SK-N-SH treated with all-trans-retinoic acid at 6 μM for 48 hours (cell line): ENCODE measurements at regions not wholly inside any gene's neighbourhood (a gene's known extent, or its start where the extent isn't known, plus 50 kb on each side); places are given as distances from the start of the nearest gene placed in this dataset.

Source experiments
- ATAC-seq: fragments of 200-7000 bp; cut with Tn5 transposase; 3 replicates; pipeline ENCODE4 v1.9.1; 2020; ENCODE audit warnings: mild to moderate bottlenecking, moderate library complexity
- ARNTL ChIP-seq: fragments of 450-650 bp; formaldehyde crosslinking; IDR thresholded peaks from 2 replicates; pipeline ENCODE4 v1.5.0; 2020; ENCODE audit warnings: low read depth, mild to moderate bottlenecking, moderate library complexity, borderline replicate concordance
- BACH2 ChIP-seq: fragments of 250-450 bp; sonication (Bioruptor Pico); IDR thresholded peaks from 2 replicates; pipeline ENCODE4 v1.9.0; 2021; ENCODE audit warnings: mild to moderate bottlenecking, borderline replicate concordance
- CSDC2 ChIP-seq: fragments of 250-450 bp; sonication (Bioruptor Pico); IDR thresholded peaks from 2 replicates; pipeline ENCODE4 v1.5.0; 2020; ENCODE audit warnings: mild to moderate bottlenecking, moderate library complexity
- ESRRG ChIP-seq: fragments of 250-450 bp; sonication (Bioruptor Pico); IDR thresholded peaks from 2 replicates; pipeline ENCODE4 v1.6.1; 2021; ENCODE audit warnings: mild to moderate bottlenecking
- GLIS3 ChIP-seq: fragments of 250-450 bp; sonication (Bioruptor Pico); IDR thresholded peaks from 2 replicates; pipeline ENCODE4 v1.5.0; 2020; ENCODE audit warnings: mild to moderate bottlenecking, moderate library complexity
- ISL1 ChIP-seq: fragments of 250-450 bp; sonication (Bioruptor Pico); IDR thresholded peaks from 2 replicates; pipeline ENCODE4 v2.1.2; 2022; ENCODE audit warnings: mild to moderate bottlenecking, moderate library complexity
- OSR1 ChIP-seq: fragments of 250-450 bp; sonication (Bioruptor Pico); IDR thresholded peaks from 2 replicates; pipeline ENCODE4 v1.8.0; 2022; ENCODE audit warnings: moderate library complexity, mild to moderate bottlenecking, inconsistent platforms
- PPARA ChIP-seq: fragments of 250-450 bp; sonication (Bioruptor Pico); IDR thresholded peaks from 2 replicates; pipeline ENCODE4 v1.5.0; 2020; ENCODE audit warnings: mild to moderate bottlenecking, borderline replicate concordance
- RARB ChIP-seq: fragments of 250-450 bp; sonication (Bioruptor Pico); IDR thresholded peaks from 2 replicates; pipeline ENCODE4 v1.8.0; 2021; ENCODE audit warnings: mild to moderate bottlenecking, moderate library complexity
- SNAI2 ChIP-seq: fragments of 250-450 bp; sonication (Bioruptor Pico); IDR thresholded peaks from 2 replicates; pipeline ENCODE4 v1.5.0; 2020; ENCODE audit warnings: mild to moderate bottlenecking, moderate library complexity
- TCF4 ChIP-seq: fragments of 250-450 bp; sonication (Bioruptor Pico); IDR thresholded peaks from 2 replicates; pipeline ENCODE4 v1.8.0; 2021; ENCODE audit warnings: mild to moderate bottlenecking, moderate library complexity, borderline replicate concordance
- TOX ChIP-seq: fragments of 250-450 bp; sonication (Bioruptor Pico); IDR thresholded peaks from 2 replicates; pipeline ENCODE4 v1.8.0; 2021; ENCODE audit warnings: mild to moderate bottlenecking, moderate library complexity, borderline replicate concordance
- ZC3H10 ChIP-seq: fragments of 250-450 bp; sonication (Bioruptor Pico); IDR thresholded peaks from 2 replicates; pipeline ENCODE4 v1.5.1; 2021; ENCODE audit warnings: mild to moderate bottlenecking, moderate library complexity
- ZFP3 ChIP-seq: fragments of 250-450 bp; sonication (Bioruptor Pico); IDR thresholded peaks from 2 replicates; pipeline ENCODE4 v1.5.0; 2020; ENCODE audit warnings: mild to moderate bottlenecking, moderate library complexity
- ZFP30 ChIP-seq: fragments of 450-650 bp; formaldehyde crosslinking; IDR thresholded peaks from 2 replicates; pipeline ENCODE4 v1.5.0; 2022; ENCODE audit warnings: mild to moderate bottlenecking, moderate library complexity
- ZNF565 ChIP-seq: fragments of 450-650 bp; formaldehyde crosslinking; conservative IDR thresholded peaks from 2 replicates; pipeline ENCODE4 v1.5.0; 2020; ENCODE audit warnings: low read depth, mild to moderate bottlenecking, moderate library complexity
- ZNF70 ChIP-seq: fragments of 450-650 bp; formaldehyde crosslinking; IDR thresholded peaks from 2 replicates; pipeline ENCODE4 v1.5.0; 2020; ENCODE audit warnings: mild to moderate bottlenecking, moderate library complexity
- ZNF8 ChIP-seq: fragments of 450-650 bp; formaldehyde crosslinking; IDR thresholded peaks from 2 replicates; pipeline ENCODE4 v1.5.0; 2020; ENCODE audit warnings: mild to moderate bottlenecking, moderate library complexity
- TF ChIP-seq, protein P1 (sequence below): fragments of 250-450 bp; sonication (Bioruptor Pico); IDR thresholded peaks from 2 replicates; pipeline ENCODE4 v1.5.1; 2020; ENCODE audit warnings: low read depth, mild to moderate bottlenecking, moderate library complexity
- TF ChIP-seq, protein P2 (sequence below): fragments of 250-450 bp; sonication (Bioruptor Pico); IDR thresholded peaks from 2 replicates; pipeline ENCODE4 v1.5.1; 2021; ENCODE audit warnings: mild to moderate bottlenecking, moderate library complexity
- TF ChIP-seq, protein P3 (sequence below): fragments of 250-450 bp; sonication (Bioruptor Pico); IDR thresholded peaks from 2 replicates; pipeline ENCODE4 v1.8.0; 2020; ENCODE audit warnings: mild to moderate bottlenecking, moderate library complexity, borderline replicate concordance
- TF ChIP-seq, protein P4 (sequence below): fragments of 250-450 bp; sonication (Bioruptor Pico); IDR thresholded peaks from 2 replicates; pipeline ENCODE4 v1.5.0; 2020; ENCODE audit warnings: mild to moderate bottlenecking, moderate library complexity

DNA sequence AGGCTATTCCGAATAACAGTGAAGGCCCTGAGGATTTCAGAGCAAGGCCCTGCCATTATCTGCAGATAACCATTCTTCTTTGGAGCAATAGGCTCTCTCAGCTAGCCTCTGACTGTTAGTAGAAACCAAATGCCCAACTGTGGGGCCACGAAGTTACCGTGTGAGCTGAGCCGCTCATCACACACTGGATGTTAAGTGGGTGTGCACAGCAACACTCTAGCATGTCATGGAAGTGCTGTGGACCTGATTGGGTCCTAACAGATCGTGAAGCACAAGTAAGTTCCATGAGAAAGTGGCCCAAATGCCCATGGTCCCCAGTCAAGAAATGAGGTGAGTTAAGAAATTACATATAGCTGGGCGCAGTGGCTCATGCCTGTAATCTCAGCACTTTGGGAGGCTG is 190.4 kb downstream of the ALG10 start (continued):
- TF ChIP-seq ESRRG (CRISPR knock-in tag) (no peak), CSDC2 (CRISPR knock-in tag) (no peak), ARNTL (CRISPR knock-in tag) (no peak), ZC3H10 (CRISPR knock-in tag) (no peak), RARB (CRISPR knock-in tag) (no peak), GLIS3 (CRISPR knock-in tag) (no peak), ISL1 (CRISPR knock-in tag) (no peak), TCF4 (CRISPR knock-in tag) (no peak), BACH2 (CRISPR knock-in tag) (no peak)
- TF ChIP-seq, all 23 proteins: peak for 0

DNA sequence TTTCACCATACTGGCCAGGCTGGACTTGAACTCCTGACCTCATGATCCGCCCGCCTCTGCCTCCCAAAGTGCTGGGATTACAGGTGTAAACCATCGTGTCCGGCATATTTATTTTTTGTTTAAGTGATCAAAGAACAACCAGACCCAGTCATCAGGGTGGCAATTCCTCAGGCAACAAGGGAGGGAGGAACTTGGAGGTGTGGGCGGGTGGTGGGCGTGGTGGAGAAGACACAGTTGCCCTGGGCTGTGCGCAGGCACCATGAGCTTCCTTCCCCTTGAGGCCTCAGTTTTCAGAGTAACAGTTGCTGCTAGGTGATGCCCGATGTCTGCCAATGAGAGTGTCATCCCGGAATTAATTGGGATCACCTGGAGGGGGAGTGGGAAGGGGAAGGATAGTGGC is 191.7 kb downstream of the ALG10 start:
- no peak for ATAC-seq
- TF ChIP-seq ARNTL (CRISPR knock-in tag) (no peak), ZNF565 (CRISPR knock-in tag) (no peak), CSDC2 (CRISPR knock-in tag) (no peak), TCF4 (CRISPR knock-in tag) (no peak), ZC3H10 (CRISPR knock-in tag) (no peak), TOX (CRISPR knock-in tag) (no peak), RARB (CRISPR knock-in tag) (no peak), OSR1 (CRISPR knock-in tag) (no peak), SNAI2 (no peak), ZFP3 (CRISPR knock-in tag) (no peak), ZFP30 (CRISPR knock-in tag) (no peak), GLIS3 (CRISPR knock-in tag) (no peak), ZNF70 (CRISPR knock-in tag) (no peak), ISL1 (CRISPR knock-in tag) (no peak), PPARA (CRISPR knock-in tag) (no peak), ZNF8 (CRISPR knock-in tag) (no peak)
- TF ChIP-seq, protein P1, sequence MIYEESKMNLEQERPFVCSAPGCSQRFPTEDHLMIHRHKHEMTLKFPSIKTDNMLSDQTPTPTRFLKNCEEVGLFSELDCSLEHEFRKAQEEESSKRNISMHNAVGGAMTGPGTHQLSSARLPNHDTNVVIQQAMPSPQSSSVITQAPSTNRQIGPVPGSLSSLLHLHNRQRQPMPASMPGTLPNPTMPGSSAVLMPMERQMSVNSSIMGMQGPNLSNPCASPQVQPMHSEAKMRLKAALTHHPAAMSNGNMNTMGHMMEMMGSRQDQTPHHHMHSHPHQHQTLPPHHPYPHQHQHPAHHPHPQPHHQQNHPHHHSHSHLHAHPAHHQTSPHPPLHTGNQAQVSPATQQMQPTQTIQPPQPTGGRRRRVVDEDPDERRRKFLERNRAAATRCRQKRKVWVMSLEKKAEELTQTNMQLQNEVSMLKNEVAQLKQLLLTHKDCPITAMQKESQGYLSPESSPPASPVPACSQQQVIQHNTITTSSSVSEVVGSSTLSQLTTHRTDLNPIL (CRISPR knock-in tag) = no peak
- TF ChIP-seq, protein P2, sequence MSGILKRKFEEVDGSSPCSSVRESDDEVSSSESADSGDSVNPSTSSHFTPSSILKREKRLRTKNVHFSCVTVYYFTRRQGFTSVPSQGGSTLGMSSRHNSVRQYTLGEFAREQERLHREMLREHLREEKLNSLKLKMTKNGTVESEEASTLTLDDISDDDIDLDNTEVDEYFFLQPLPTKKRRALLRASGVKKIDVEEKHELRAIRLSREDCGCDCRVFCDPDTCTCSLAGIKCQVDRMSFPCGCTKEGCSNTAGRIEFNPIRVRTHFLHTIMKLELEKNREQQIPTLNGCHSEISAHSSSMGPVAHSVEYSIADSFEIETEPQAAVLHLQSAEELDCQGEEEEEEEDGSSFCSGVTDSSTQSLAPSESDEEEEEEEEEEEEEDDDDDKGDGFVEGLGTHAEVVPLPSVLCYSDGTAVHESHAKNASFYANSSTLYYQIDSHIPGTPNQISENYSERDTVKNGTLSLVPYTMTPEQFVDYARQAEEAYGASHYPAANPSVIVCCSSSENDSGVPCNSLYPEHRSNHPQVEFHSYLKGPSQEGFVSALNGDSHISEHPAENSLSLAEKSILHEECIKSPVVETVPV (CRISPR knock-in tag) = no peak
- TF ChIP-seq, protein P3, sequence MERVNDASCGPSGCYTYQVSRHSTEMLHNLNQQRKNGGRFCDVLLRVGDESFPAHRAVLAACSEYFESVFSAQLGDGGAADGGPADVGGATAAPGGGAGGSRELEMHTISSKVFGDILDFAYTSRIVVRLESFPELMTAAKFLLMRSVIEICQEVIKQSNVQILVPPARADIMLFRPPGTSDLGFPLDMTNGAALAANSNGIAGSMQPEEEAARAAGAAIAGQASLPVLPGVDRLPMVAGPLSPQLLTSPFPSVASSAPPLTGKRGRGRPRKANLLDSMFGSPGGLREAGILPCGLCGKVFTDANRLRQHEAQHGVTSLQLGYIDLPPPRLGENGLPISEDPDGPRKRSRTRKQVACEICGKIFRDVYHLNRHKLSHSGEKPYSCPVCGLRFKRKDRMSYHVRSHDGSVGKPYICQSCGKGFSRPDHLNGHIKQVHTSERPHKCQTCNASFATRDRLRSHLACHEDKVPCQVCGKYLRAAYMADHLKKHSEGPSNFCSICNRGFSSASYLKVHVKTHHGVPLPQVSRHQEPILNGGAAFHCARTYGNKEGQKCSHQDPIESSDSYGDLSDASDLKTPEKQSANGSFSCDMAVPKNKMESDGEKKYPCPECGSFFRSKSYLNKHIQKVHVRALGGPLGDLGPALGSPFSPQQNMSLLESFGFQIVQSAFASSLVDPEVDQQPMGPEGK = no peak
- TF ChIP-seq, protein P4, sequence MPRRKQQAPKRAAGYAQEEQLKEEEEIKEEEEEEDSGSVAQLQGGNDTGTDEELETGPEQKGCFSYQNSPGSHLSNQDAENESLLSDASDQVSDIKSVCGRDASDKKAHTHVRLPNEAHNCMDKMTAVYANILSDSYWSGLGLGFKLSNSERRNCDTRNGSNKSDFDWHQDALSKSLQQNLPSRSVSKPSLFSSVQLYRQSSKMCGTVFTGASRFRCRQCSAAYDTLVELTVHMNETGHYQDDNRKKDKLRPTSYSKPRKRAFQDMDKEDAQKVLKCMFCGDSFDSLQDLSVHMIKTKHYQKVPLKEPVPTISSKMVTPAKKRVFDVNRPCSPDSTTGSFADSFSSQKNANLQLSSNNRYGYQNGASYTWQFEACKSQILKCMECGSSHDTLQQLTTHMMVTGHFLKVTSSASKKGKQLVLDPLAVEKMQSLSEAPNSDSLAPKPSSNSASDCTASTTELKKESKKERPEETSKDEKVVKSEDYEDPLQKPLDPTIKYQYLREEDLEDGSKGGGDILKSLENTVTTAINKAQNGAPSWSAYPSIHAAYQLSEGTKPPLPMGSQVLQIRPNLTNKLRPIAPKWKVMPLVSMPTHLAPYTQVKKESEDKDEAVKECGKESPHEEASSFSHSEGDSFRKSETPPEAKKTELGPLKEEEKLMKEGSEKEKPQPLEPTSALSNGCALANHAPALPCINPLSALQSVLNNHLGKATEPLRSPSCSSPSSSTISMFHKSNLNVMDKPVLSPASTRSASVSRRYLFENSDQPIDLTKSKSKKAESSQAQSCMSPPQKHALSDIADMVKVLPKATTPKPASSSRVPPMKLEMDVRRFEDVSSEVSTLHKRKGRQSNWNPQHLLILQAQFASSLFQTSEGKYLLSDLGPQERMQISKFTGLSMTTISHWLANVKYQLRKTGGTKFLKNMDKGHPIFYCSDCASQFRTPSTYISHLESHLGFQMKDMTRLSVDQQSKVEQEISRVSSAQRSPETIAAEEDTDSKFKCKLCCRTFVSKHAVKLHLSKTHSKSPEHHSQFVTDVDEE (CRISPR knock-in tag) = no peak
- TF ChIP-seq, all 23 proteins: peak for 0

DNA sequence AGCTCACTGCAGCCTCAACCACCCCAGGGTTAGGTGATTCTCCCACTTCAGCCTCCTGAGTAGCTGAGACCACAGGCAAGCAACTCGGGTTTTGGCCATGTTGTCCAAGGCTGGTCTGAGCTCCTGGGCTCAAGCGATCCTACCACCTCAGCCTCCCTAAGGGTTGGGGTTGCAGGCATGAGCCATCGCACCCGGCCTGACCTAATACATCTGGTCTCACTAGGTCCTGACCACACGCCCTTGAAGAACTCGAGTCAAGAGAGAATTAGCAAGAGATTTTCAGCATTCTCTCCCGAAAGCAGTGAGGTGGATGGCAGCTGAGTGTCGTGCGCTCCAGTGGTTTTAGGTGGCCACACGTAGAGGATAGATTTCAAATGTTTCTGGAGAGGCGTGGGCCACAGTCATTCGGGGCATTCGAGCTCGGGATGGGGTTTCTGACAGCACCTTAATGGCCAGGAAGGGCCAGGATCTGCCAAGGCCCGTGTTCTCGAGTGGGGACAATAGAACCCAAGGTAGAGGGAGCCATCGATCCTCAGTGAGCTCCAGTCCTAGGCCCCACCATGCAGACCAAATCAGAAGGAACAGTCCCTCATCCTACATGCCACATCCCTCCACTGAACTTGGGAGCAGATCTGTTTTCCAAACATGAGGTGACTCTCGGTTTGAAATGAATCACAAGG is 193.1 kb downstream of the ALG10 start:
- no peak for TF ChIP-seq ZFP30 (CRISPR knock-in tag)
- TF ChIP-seq SNAI2 = no peak
- TF ChIP-seq GLIS3 (CRISPR knock-in tag) = no peak
- no peak for TF ChIP-seq ARNTL (CRISPR knock-in tag)
- TF ChIP-seq, protein P4 (CRISPR knock-in tag) = no peak
- TF ChIP-seq TOX (CRISPR knock-in tag) = no peak
- TF ChIP-seq ZNF8 (CRISPR knock-in tag) = no peak
- no peak for TF ChIP-seq PPARA (CRISPR knock-in tag)
- ATAC-seq = no peak
